Natural killer cell (primary cell): ENCODE measurements at regions not wholly inside any gene's neighbourhood (a gene's known extent, or its start where the extent isn't known, plus 50 kb on each side); places are given as distances from the start of the nearest gene placed in this dataset.

Experiments
- ATAC-seq, 3 donors: fragments of 150-1000 bp in 2 of 3; fragments of 200-7000 bp in 1 of 3; cut with Tn5 transposase; 1 replicate in 1 of 3; 2 replicates in 2 of 3; pipeline ENCODE4 v1.10.0; 2021; ENCODE audit warnings: mild to moderate bottlenecking in 2 of 3, moderate library complexity in 2 of 3
- DNase-seq, 2 donors: peaks; one replicate each; pipeline versions ENCODE4 v3.0.0 to v3.0.0-alpha.2; 2013 to 2021; ENCODE audit warnings: mixed read lengths in 1 of 2
- H3K27ac ChIP-seq: one replicate; pipeline ENCODE4 v1.5.1; 2013; ENCODE audit warnings: mild to moderate bottlenecking, low read length
- H3K27me3 ChIP-seq: one replicate; pipeline ENCODE4 v1.6.1; 2013; ENCODE audit warnings: low read length; ENCODE audit not compliant: control insufficient read depth, insufficient read depth
- H3K36me3 ChIP-seq: one replicate; pipeline ENCODE4 v1.6.1; 2013; ENCODE audit warnings: low read length; ENCODE audit not compliant: control insufficient read depth, insufficient read depth
- H3K4me1 ChIP-seq: one replicate; pipeline ENCODE4 v1.6.1; 2013; ENCODE audit warnings: low read length; ENCODE audit not compliant: control insufficient read depth, insufficient read depth
- H3K4me3 ChIP-seq: one replicate; pipeline ENCODE4 v1.5.1; 2013; ENCODE audit warnings: low read length
- H3K9me3 ChIP-seq: one replicate; pipeline ENCODE4 v1.6.1; 2013; ENCODE audit warnings: low read length; ENCODE audit not compliant: control insufficient read depth, insufficient read depth
- H3K27ac Mint-ChIP-seq, 2 donors: one replicate each; pipeline ENCODE4 v1.8.0; 2022; ENCODE audit warnings: mild to moderate bottlenecking in 2 of 2, mixed read lengths in 2 of 2, moderate library complexity in 1 of 2
- H3K27me3 Mint-ChIP-seq, 2 donors: one replicate each; pipeline ENCODE4 v1.8.0; 2022; ENCODE audit warnings: low read depth in 2 of 2, mixed read lengths in 2 of 2
- H3K36me3 Mint-ChIP-seq: one replicate; pipeline ENCODE4 v1.8.0; 2022; ENCODE audit warnings: mixed read lengths
- H3K4me1 Mint-ChIP-seq, 2 donors: one replicate each; pipeline ENCODE4 v1.8.0; 2022; ENCODE audit warnings: mixed read lengths in 2 of 2
- H3K4me3 Mint-ChIP-seq: one replicate; pipeline ENCODE4 v1.8.0; 2022; ENCODE audit warnings: mild to moderate bottlenecking, moderate library complexity, mixed read lengths
- H3K9me3 Mint-ChIP-seq, 2 donors: one replicate each; pipeline ENCODE4 v1.8.0; 2022; ENCODE audit warnings: mixed read lengths in 2 of 2
- WGBS: methylation state at CpG from one replicate; pipeline ENCODE4 v1.1.7; 2013; ENCODE audit warnings: missing lambda C conversion rate; ENCODE audit not compliant: insufficient coverage; 5-methylcytosine and 5-hydroxymethylcytosine counted together
- intact Hi-C: fragments of 100-400 bp; cut with micrococcal nuclease; formaldehyde crosslinking; loops from one replicate; pipeline ENCODE4 v1.14.2; 2022
- TF ChIP-seq, protein P1 (sequence below): fragments of 200-600 bp; IDR thresholded peaks from one replicate; pipeline ENCODE4 v1.8.0; 2022; ENCODE audit warnings: antibody characterized with exemption

DNA sequence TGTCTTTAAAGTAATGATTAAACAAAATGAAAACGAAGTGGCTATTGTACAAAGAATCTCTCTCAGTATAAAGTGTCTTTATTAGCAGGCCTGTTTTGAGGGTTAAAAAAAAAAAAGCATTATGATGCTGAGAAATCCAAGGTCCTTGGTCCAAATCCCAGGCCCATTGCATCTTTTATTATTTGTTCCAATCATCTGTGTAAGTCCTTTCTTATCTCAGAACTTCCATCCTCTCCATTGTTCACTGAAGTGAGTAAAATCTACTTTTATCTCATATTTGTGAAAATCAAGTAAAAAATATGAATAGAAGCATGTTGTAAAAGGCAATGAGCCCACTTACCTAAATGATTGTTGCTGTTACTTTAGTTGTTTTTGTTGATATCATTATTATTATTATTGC is 499.1 kb upstream of the JAG1 start:
- Histone ChIP-seq H3K4me3 (no peak overlapping the region), H3K27ac (no peak overlapping the region), H3K27me3 (no peaks in the 10 kb centered on the region), H3K4me1 (no peaks in the 10 kb centered on the region), H3K36me3 (no peaks in the 10 kb centered on the region), H3K9me3 (no peaks in the 10 kb centered on the region)
- no CpG with 5 or more reads among the region's 1 CpG for WGBS
- no peak for DNase-seq
- TF ChIP-seq, protein P1, sequence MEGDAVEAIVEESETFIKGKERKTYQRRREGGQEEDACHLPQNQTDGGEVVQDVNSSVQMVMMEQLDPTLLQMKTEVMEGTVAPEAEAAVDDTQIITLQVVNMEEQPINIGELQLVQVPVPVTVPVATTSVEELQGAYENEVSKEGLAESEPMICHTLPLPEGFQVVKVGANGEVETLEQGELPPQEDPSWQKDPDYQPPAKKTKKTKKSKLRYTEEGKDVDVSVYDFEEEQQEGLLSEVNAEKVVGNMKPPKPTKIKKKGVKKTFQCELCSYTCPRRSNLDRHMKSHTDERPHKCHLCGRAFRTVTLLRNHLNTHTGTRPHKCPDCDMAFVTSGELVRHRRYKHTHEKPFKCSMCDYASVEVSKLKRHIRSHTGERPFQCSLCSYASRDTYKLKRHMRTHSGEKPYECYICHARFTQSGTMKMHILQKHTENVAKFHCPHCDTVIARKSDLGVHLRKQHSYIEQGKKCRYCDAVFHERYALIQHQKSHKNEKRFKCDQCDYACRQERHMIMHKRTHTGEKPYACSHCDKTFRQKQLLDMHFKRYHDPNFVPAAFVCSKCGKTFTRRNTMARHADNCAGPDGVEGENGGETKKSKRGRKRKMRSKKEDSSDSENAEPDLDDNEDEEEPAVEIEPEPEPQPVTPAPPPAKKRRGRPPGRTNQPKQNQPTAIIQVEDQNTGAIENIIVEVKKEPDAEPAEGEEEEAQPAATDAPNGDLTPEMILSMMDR, result no peak
- ATAC-seq, result no peak
- no peaks in the 10 kb centered on the region for H3K4me1 Mint-ChIP-seq
- no peaks in the 10 kb centered on the region for H3K27me3 Mint-ChIP-seq
- no peaks in the 10 kb centered on the region for H3K36me3 Mint-ChIP-seq
- peaks cover 3 to 6% of the 10 kb centered on the region in 2 donors for H3K9me3 Mint-ChIP-seq
- no peak overlapping the region for H3K4me3 Mint-ChIP-seq
- H3K27ac Mint-ChIP-seq, result no peak overlapping the region
- intact Hi-C loops, result no loop called here

DNA sequence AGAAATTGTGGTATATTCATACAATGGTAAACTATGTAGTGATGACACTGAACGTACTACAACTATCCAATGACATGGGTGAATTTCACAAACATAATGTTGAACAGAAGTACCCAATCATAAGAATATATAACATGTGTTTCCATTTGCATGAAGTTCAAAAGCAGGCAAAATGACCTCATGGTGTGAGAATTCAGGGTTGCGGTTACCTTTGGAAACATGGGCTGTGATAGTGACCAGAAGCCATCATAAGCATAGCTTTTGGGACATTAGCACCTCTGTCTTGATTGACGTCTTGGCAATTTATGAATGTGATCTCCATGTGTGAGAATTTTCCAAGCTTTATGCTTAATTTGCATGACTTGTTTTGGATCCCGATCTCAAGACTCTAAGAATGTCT is 500.1 kb upstream of the JAG1 start:
- intact Hi-C loops, result no loop called here
- H3K9me3 ChIP-seq, result no peaks in the 10 kb centered on the region
- no peaks in the 10 kb centered on the region for H3K36me3 ChIP-seq
- Mint-ChIP-seq H3K27me3 (no peaks in the 10 kb centered on the region), H3K4me1 (no peaks in the 10 kb centered on the region), H3K27ac (no peak overlapping the region), H3K9me3 (peaks cover 0 to 6% of the 10 kb centered on the region in 2 donors), H3K4me3 (no peak overlapping the region), H3K36me3 (no peaks in the 10 kb centered on the region)
- no peaks in the 10 kb centered on the region for H3K4me1 ChIP-seq
- no peak overlapping the region for H3K27ac ChIP-seq
- no peaks in the 10 kb centered on the region for H3K27me3 ChIP-seq
- WGBS, result 97% methylated on average over 3 of the region's 4 CpGs
- no peak for DNase-seq
- TF ChIP-seq, protein P1, result no peak
- H3K4me3 ChIP-seq, result no peak overlapping the region
- ATAC-seq, result no peak

DNA sequence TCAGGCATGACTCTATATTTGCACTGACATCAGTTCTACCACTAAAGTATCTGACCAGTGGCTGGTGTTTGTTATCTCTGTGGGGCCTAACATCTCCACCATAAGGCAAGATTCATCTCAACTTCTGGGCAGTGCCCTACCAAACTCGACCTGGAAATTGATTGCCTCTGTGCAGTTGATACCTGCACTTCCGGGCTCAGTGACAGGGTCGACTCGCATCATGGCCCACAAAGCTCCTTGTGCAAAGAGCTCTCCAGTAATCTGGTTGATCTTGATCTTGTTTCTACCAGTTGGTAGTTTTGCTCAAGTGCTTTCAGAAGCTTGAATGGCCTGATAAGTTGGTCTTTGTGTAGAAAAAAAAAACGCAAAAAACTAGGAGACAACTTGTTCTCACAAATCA is 501.1 kb upstream of the JAG1 start:
- 42% methylated on average over 5 of the region's 5 CpGs for WGBS
- no peak overlapping the region for H3K4me3 ChIP-seq
- H3K27ac ChIP-seq, result no peak overlapping the region
- no peaks in the 10 kb centered on the region for H3K27me3 ChIP-seq
- DNase-seq, result no peak
- Mint-ChIP-seq H3K27me3 (no peaks in the 10 kb centered on the region), H3K27ac (no peak overlapping the region), H3K36me3 (no peaks in the 10 kb centered on the region), H3K4me3 (no peak overlapping the region), H3K4me1 (no peaks in the 10 kb centered on the region), H3K9me3 (peaks cover 0 to 6% of the 10 kb centered on the region in 2 donors)
- TF ChIP-seq, protein P1, result no peak
- H3K36me3 ChIP-seq, result no peaks in the 10 kb centered on the region
- no peak for ATAC-seq
- H3K4me1 ChIP-seq, result no peaks in the 10 kb centered on the region
- intact Hi-C loops, result no loop called here
- no peaks in the 10 kb centered on the region for H3K9me3 ChIP-seq

- Mint-ChIP-seq H3K4me3 (no peak overlapping the region), H3K27ac (no peak overlapping the region), H3K4me1 (no peaks in the 10 kb centered on the region), H3K36me3 (no peaks in the 10 kb centered on the region), H3K9me3 (no peaks in the 10 kb centered on the region), H3K27me3 (no peaks in the 10 kb centered on the region)
- TF ChIP-seq, protein P1, result no peak
- no peak for ATAC-seq
- Histone ChIP-seq H3K27me3 (no peaks in the 10 kb centered on the region), H3K4me3 (no peak overlapping the region), H3K36me3 (no peaks in the 10 kb centered on the region), H3K27ac (no peak overlapping the region), H3K4me1 (no peaks in the 10 kb centered on the region), H3K9me3 (no peaks in the 10 kb centered on the region)
- no peak for DNase-seq
- intact Hi-C loops, result no loop called here
- 100% methylated on average over 1 of the region's 2 CpGs for WGBS
These were observed 502.6 kb upstream of the JAG1 start for GRCh38 chr20:11176431-11176830.
